Adrenal gland (tissue), 5 donors: ENCODE measurements at regions not wholly inside any gene's neighbourhood (a gene's known extent, or its start where the extent isn't known, plus 50 kb on each side); places are given as distances from the start of the nearest gene placed in this dataset.

ENCODE experiments used
- POLR2A ChIP-seq, 2 donors: fragments of 450-650 bp; IDR thresholded peaks; one replicate each; pipeline ENCODE4 v1.6.1; 2017; ENCODE audit warnings: antibody characterized with exemption in 2 of 2, mild to moderate bottlenecking in 2 of 2, moderate library complexity in 1 of 2
- TF ChIP-seq, protein P1 (sequence below), 6 experiments: fragments of 450-650 bp in 4 of 6; fragments of 200-600 bp in 2 of 6; sonication (generic) in 1 of 6; IDR thresholded peaks; 1 replicate in 5 of 6; 2 replicates in 1 of 6; pipeline versions ENCODE4 v1.5.1 to v1.8.0; 2016 to 2021; ENCODE audit warnings: antibody characterized with exemption in 6 of 6, mild to moderate bottlenecking in 2 of 6, moderate library complexity in 1 of 6
- donor health status: DM: no; HTN: no; CAD: no.

DNA sequence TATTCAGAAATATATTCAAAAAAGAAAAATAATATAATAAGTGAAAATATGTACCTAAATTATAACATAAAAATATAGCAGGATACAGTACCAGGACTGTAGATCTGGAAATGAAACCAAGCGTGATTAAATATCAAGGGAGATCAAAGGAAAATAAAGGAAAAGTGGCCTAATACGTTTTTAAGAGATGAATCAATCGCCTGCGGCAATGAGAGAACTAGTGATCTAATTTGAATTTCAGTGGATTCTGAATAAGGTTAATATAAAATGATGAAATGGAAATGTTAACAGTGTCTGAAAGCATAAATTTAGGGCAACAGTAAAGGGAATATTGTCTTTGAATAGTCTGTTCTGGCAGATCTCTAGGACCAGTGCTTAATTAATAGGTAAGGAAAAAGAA is 1761.9 kb upstream of the ACO1 start:
- TF ChIP-seq, protein P1, sequence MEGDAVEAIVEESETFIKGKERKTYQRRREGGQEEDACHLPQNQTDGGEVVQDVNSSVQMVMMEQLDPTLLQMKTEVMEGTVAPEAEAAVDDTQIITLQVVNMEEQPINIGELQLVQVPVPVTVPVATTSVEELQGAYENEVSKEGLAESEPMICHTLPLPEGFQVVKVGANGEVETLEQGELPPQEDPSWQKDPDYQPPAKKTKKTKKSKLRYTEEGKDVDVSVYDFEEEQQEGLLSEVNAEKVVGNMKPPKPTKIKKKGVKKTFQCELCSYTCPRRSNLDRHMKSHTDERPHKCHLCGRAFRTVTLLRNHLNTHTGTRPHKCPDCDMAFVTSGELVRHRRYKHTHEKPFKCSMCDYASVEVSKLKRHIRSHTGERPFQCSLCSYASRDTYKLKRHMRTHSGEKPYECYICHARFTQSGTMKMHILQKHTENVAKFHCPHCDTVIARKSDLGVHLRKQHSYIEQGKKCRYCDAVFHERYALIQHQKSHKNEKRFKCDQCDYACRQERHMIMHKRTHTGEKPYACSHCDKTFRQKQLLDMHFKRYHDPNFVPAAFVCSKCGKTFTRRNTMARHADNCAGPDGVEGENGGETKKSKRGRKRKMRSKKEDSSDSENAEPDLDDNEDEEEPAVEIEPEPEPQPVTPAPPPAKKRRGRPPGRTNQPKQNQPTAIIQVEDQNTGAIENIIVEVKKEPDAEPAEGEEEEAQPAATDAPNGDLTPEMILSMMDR (IDR thresholded peaks at IDR 0.05), result no peak
- no peak for TF ChIP-seq POLR2A (IDR thresholded peaks at IDR 0.05)
